A673 (cell line): ENCODE measurements at regions not wholly inside any gene's neighbourhood (a gene's known extent, or its start where the extent isn't known, plus 50 kb on each side); places are given as distances from the start of the nearest gene placed in this dataset.

Source experiments
- EZH2 ChIP-seq: fragments of 200-600 bp; sonication (generic); IDR thresholded peaks from 2 replicates; pipeline ENCODE4 v1.6.1; 2017; ENCODE audit warnings: borderline replicate concordance, low read depth, mild to moderate bottlenecking, mixed read lengths, antibody characterized with exemption, low read length; ENCODE audit not compliant: poor library complexity, severe bottlenecking
- TF ChIP-seq, protein P1 (sequence below): fragments of 300-800, 200-600 bp; sonication (generic); conservative IDR thresholded peaks from 2 replicates; pipeline ENCODE4 v1.5.1; 2017; ENCODE audit warnings: low read depth, mild to moderate bottlenecking, antibody characterized with exemption, low read length, moderate library complexity, mixed read lengths

- TF ChIP-seq, protein P1, sequence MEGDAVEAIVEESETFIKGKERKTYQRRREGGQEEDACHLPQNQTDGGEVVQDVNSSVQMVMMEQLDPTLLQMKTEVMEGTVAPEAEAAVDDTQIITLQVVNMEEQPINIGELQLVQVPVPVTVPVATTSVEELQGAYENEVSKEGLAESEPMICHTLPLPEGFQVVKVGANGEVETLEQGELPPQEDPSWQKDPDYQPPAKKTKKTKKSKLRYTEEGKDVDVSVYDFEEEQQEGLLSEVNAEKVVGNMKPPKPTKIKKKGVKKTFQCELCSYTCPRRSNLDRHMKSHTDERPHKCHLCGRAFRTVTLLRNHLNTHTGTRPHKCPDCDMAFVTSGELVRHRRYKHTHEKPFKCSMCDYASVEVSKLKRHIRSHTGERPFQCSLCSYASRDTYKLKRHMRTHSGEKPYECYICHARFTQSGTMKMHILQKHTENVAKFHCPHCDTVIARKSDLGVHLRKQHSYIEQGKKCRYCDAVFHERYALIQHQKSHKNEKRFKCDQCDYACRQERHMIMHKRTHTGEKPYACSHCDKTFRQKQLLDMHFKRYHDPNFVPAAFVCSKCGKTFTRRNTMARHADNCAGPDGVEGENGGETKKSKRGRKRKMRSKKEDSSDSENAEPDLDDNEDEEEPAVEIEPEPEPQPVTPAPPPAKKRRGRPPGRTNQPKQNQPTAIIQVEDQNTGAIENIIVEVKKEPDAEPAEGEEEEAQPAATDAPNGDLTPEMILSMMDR, result no peak
- no peak for TF ChIP-seq EZH2
Measured at GRCh38 chrX:110863883-110864282, 68.3 kb upstream of the CHRDL1 start.
